HepG2 (cell line): ENCODE measurements at regions not wholly inside any gene's neighbourhood (a gene's known extent, or its start where the extent isn't known, plus 50 kb on each side); places are given as distances from the start of the nearest gene placed in this dataset.

ENCODE experiments used
- ATAC-seq: fragments of 200-7000 bp; cut with Tn5 transposase; 3 replicates; pipeline ENCODE4 v1.9.1; 2020; ENCODE audit warnings: mild to moderate bottlenecking, moderate library complexity
- BruUV-seq: library from RNA; stranded (reverse); fragments of 400-500 nt; replicated peaks from 2 replicates; lab custom pipeline; 2021; lab: Mats Ljungman, UMichigan
- CTCF ChIA-PET: fragments of 300-600 bp; formaldehyde crosslinking; extraction: SDS; loops from one replicate; lab custom pipeline; 2021; ENCODE audit warnings: low total read pairs, inconsistent platforms, low intra/inter-chr PET ratio; lab: Yijun Ruan, JAX
- POLR2A ChIA-PET: fragments of 350-600 bp; sonication (Branson Sonifier 250); formaldehyde crosslinking; loops from one replicate; lab custom pipeline; 2020; ENCODE audit warnings: antibody characterized with exemption, inconsistent platforms; lab: Yijun Ruan, JAX
- DNase-seq: peaks from one replicate; pipeline ENCODE4 v3.0.0-alpha.2; 2015; ENCODE audit warnings: low spot score
- FAIRE-seq: peaks from 3 replicates; lab custom pipeline; 2011; peaks lifted over from hg19 to GRCh38; lab: Jason Lieb, UNC
- H2AFZ ChIP-seq: one replicate; pipeline ENCODE4 v1.6.1; 2011; ENCODE audit warnings: low read length, inconsistent platforms
- H3K27ac ChIP-seq: fragments of 300-600 bp; 3 replicates; pipeline ENCODE4 v1.8.0; 2011; ENCODE audit warnings: mixed run types, mild to moderate bottlenecking, mixed read lengths, low read length, inconsistent platforms; ENCODE audit not compliant: insufficient read depth; ENCODE audit errors: extremely low read length
- H3K27me3 ChIP-seq, 2 experiments: fragments of 200-600 bp in 1 of 2; 2 replicates in 1 of 2; 3 replicates in 1 of 2; pipeline versions ENCODE4 v1.6.0 to v1.8.0; 2011; ENCODE audit warnings: low read length in 2 of 2, mild to moderate bottlenecking in 2 of 2, moderate library complexity in 2 of 2, inconsistent platforms in 1 of 2; ENCODE audit not compliant: insufficient read depth in 2 of 2, control insufficient read depth in 1 of 2
- H3K36me3 ChIP-seq, 2 experiments: fragments of 200-600 bp in 1 of 2; replicated peaks in 1 of 2; 2 replicates in 1 of 2; 3 replicates in 1 of 2; pipeline versions ENCODE4 v1.5.1 to v1.8.0; 2011; ENCODE audit warnings: low read length in 2 of 2, inconsistent platforms in 1 of 2; ENCODE audit not compliant: insufficient read depth in 2 of 2, control insufficient read depth in 1 of 2
- H3K4me1 ChIP-seq: 2 replicates; pipeline ENCODE4 v1.5.1; 2012; ENCODE audit warnings: low read length, inconsistent platforms; ENCODE audit not compliant: insufficient read depth
- H3K4me2 ChIP-seq: 2 replicates; pipeline ENCODE4 v1.6.0; 2011; ENCODE audit warnings: low read depth, low read length, inconsistent platforms
- H3K4me3 ChIP-seq, 3 experiments: fragments of 200-600 bp in 1 of 3; sonication (generic), shearing (Covaris generic) in 1 of 3; replicated peaks in 1 of 3; 2 replicates each; pipeline ENCODE4 v1.5.1; 2011 to 2016; ENCODE audit warnings: low read length in 3 of 3, inconsistent platforms in 2 of 3, low read depth in 2 of 3, mild to moderate bottlenecking in 2 of 3, control low read depth in 1 of 3, mixed read lengths in 1 of 3; ENCODE audit not compliant: insufficient read depth in 1 of 3
- H3K79me2 ChIP-seq: one replicate; pipeline ENCODE4 v1.6.1; 2011; ENCODE audit warnings: low read length, inconsistent platforms; ENCODE audit not compliant: insufficient read depth
- H3K9ac ChIP-seq: 2 replicates; pipeline ENCODE4 v1.6.0; 2011; ENCODE audit warnings: mild to moderate bottlenecking, low read depth, low read length, inconsistent platforms; ENCODE audit not compliant: insufficient read depth
- H3K9me3 ChIP-seq: 2 replicates; pipeline ENCODE4 v1.5.1; 2012; ENCODE audit warnings: mild to moderate bottlenecking, low read length
- H4K20me1 ChIP-seq: 2 replicates; pipeline ENCODE4 v1.6.0; 2011; ENCODE audit warnings: inconsistent platforms, mild to moderate bottlenecking, low read length, moderate library complexity; ENCODE audit not compliant: insufficient read depth
- ATRX ChIP-seq: sonication (generic); formaldehyde crosslinking; IDR thresholded peaks from 2 replicates; pipeline ENCODE4 v1.4.0; 2020; ENCODE audit warnings: missing genetic modification reagents, borderline replicate concordance
- JUNB ChIP-seq: sonication (generic); formaldehyde crosslinking; IDR thresholded peaks from 2 replicates; pipeline ENCODE4 v1.8.0; 2022; ENCODE audit warnings: missing genetic modification reagents, mild to moderate bottlenecking, borderline replicate concordance
- MLLT10 ChIP-seq: sonication (generic); formaldehyde crosslinking; IDR thresholded peaks from 2 replicates; pipeline ENCODE4 v1.4.0; 2020; ENCODE audit warnings: missing genetic modification reagents
- PAX8 ChIP-seq: sonication (generic); formaldehyde crosslinking; IDR thresholded peaks from 2 replicates; pipeline ENCODE4 v1.8.0; 2022; ENCODE audit warnings: mild to moderate bottlenecking, missing genetic modification reagents, borderline replicate concordance
- POLR2A ChIP-seq, 2 experiments: IDR thresholded peaks; 2 replicates each; pipeline ENCODE4 v1.6.1; 2011; ENCODE audit warnings: low read depth in 2 of 2, low read length in 2 of 2, mild to moderate bottlenecking in 1 of 2, moderate library complexity in 1 of 2; ENCODE audit not compliant: insufficient read depth in 1 of 2
- ZHX1 ChIP-seq: sonication (generic); formaldehyde crosslinking; IDR thresholded peaks from 2 replicates; pipeline ENCODE4 v1.8.1; 2022; ENCODE audit warnings: low read depth, mild to moderate bottlenecking, missing genetic modification reagents
- ZNF17 ChIP-seq: sonication (generic); formaldehyde crosslinking; IDR thresholded peaks from 2 replicates; pipeline ENCODE4 v1.5.0; 2020; ENCODE audit warnings: mild to moderate bottlenecking, missing genetic modification reagents
- ZNF207 ChIP-seq: fragments of 450-650 bp; IDR thresholded peaks from 2 replicates; pipeline ENCODE4 v1.6.1; 2016; ENCODE audit warnings: antibody characterized with exemption, borderline replicate concordance
- ZNF30 ChIP-seq: sonication (generic); formaldehyde crosslinking; IDR thresholded peaks from 2 replicates; pipeline ENCODE4 v1.5.0; 2020; ENCODE audit warnings: mild to moderate bottlenecking, missing genetic modification reagents
- ZNF501 ChIP-seq: sonication (generic); formaldehyde crosslinking; IDR thresholded peaks from 2 replicates; pipeline ENCODE4 v1.5.1; 2020; ENCODE audit warnings: mild to moderate bottlenecking, moderate library complexity, missing genetic modification reagents
- in situ Hi-C: cut with HindIII; loops from 2 replicates; pipeline ENCODE4 v1.10.0; 2017; ENCODE audit warnings: low pct_unique_long_range_greater_than_20kb; ENCODE audit not compliant: extremely low pct_ligation_motif_present
- intact Hi-C: fragments of 100-400 bp; cut with micrococcal nuclease; formaldehyde crosslinking; loops from one replicate; pipeline ENCODE4 v1.10.0; 2022; ENCODE audit not compliant: unreplicated experiment

GRCh38 chr3:117788061-117788460 is 1078.5 kb downstream of the TUSC7 start:
- H3K9me3 ChIP-seq = no peaks in the 10 kb centered on the region
- no peaks in the 10 kb centered on the region for H3K27me3 ChIP-seq
- H4K20me1 ChIP-seq = no peaks in the 10 kb centered on the region
- BruUV-seq = no TSS peak
- no peaks in the 10 kb centered on the region for H3K4me1 ChIP-seq
- no peak for TF ChIP-seq JUNB (CRISPR knock-in tag)
- TF ChIP-seq ZHX1 (CRISPR knock-in tag) = no peak
- TF ChIP-seq ZNF207 = no peak
- no peak for TF ChIP-seq ZNF501 (CRISPR knock-in tag)
- TF ChIP-seq PAX8 = no peak
- no peak for TF ChIP-seq MLLT10 (CRISPR knock-in tag)
- no peak for TF ChIP-seq ATRX (CRISPR knock-in tag)
- no peak for TF ChIP-seq ZNF17 (CRISPR knock-in tag)
- TF ChIP-seq ZNF30 = no peak
- TF ChIP-seq POLR2A (IDR thresholded peaks at IDR 0.05; ENCODE audit: insufficient read depth in 1 of 2, low read depth in 2 of 2, low read length in 2 of 2) = no peak
- H3K9ac ChIP-seq = no peak overlapping the region
- DNase-seq (no peak), FAIRE-seq (no peak), ATAC-seq (no peak)
- H3K27ac ChIP-seq = no peak overlapping the region
- ChIA-PET POLR2A (no interaction called here), CTCF (no interaction called here)
- no peaks in the 10 kb centered on the region for H3K79me2 ChIP-seq
- no peak overlapping the region for H3K4me3 ChIP-seq
- in situ Hi-C loops (no loop called here), intact Hi-C loops (no loop called here)
- no peak overlapping the region for H2AFZ ChIP-seq
- H3K36me3 ChIP-seq = no peaks in the 10 kb centered on the region
- H3K4me2 ChIP-seq = no peak overlapping the region
